ENCODE measurements at regions not wholly inside any gene's neighbourhood (a gene's known extent, or its start where the extent isn't known, plus 50 kb on each side); places are given as distances from the start of the nearest gene placed in this dataset.

- no peak for TF ChIP-seq POLR2AphosphoS5 (IDR thresholded peaks at IDR 0.05)
- TF ChIP-seq, protein P1, sequence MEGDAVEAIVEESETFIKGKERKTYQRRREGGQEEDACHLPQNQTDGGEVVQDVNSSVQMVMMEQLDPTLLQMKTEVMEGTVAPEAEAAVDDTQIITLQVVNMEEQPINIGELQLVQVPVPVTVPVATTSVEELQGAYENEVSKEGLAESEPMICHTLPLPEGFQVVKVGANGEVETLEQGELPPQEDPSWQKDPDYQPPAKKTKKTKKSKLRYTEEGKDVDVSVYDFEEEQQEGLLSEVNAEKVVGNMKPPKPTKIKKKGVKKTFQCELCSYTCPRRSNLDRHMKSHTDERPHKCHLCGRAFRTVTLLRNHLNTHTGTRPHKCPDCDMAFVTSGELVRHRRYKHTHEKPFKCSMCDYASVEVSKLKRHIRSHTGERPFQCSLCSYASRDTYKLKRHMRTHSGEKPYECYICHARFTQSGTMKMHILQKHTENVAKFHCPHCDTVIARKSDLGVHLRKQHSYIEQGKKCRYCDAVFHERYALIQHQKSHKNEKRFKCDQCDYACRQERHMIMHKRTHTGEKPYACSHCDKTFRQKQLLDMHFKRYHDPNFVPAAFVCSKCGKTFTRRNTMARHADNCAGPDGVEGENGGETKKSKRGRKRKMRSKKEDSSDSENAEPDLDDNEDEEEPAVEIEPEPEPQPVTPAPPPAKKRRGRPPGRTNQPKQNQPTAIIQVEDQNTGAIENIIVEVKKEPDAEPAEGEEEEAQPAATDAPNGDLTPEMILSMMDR (IDR thresholded peaks at IDR 0.05), result no peak
- no peak for TF ChIP-seq POLR2A (IDR thresholded peaks at IDR 0.05; ENCODE audit: low read depth)
- no peak for TF ChIP-seq EP300 (IDR thresholded peaks at IDR 0.05)
These were observed 104.0 kb upstream of the NANOS1 start for GRCh38 chr10:118925404-118926071.
